BLaER1 (cell line): ENCODE measurements at regions not wholly inside any gene's neighbourhood (a gene's known extent, or its start where the extent isn't known, plus 50 kb on each side); places are given as distances from the start of the nearest gene placed in this dataset.
A peak's percentile ranks its signal among the peaks of the same experiment; 100 is the strongest.

Source experiments
- H3K27ac ChIP-seq: shearing (Covaris generic); formaldehyde crosslinking; 2 replicates; pipeline ENCODE4 v1.8.1; 2022
- H3K27me3 ChIP-seq: shearing (Covaris generic); formaldehyde crosslinking; 2 replicates; pipeline ENCODE4 v1.8.1; 2022
- H3K36me3 ChIP-seq: shearing (Covaris generic); formaldehyde crosslinking; 2 replicates; pipeline ENCODE4 v1.8.1; 2022
- H3K4me1 ChIP-seq: shearing (Covaris generic); formaldehyde crosslinking; 2 replicates; pipeline ENCODE4 v1.8.1; 2022
- H3K4me2 ChIP-seq: shearing (Covaris generic); formaldehyde crosslinking; 2 replicates; pipeline ENCODE4 v1.8.1; 2022
- H3K4me3 ChIP-seq: shearing (Covaris generic); formaldehyde crosslinking; 2 replicates; pipeline ENCODE4 v1.8.1; 2022
- H3K9ac ChIP-seq: shearing (Covaris generic); formaldehyde crosslinking; 2 replicates; pipeline ENCODE4 v1.8.1; 2022
- H3K9me3 ChIP-seq: shearing (Covaris generic); formaldehyde crosslinking; 2 replicates; pipeline ENCODE4 v1.8.1; 2022
- H4K20me1 ChIP-seq: shearing (Covaris generic); formaldehyde crosslinking; 2 replicates; pipeline ENCODE4 v1.8.1; 2022
- Cebpa-rat ChIP-seq: shearing (Covaris generic); IDR thresholded peaks from 2 replicates; pipeline ENCODE4 v1.8.1; 2022

GRCh38 chr1:5691795-5692509, 300.3 kb downstream of the NPHP4 start:
- Histone ChIP-seq H3K9me3 (no peaks in the 10 kb centered on the region), H3K4me2 (no peak overlapping the region), H3K27ac (no peak overlapping the region), H3K27me3 (no peaks in the 10 kb centered on the region), H4K20me1 (no peaks in the 10 kb centered on the region), H3K36me3 (no peaks in the 10 kb centered on the region), H3K9ac (no peak overlapping the region), H3K4me1 (peaks cover 11% of the 10 kb centered on the region), H3K4me3 (no peak overlapping the region)
- no peak for TF ChIP-seq Cebpa-rat

GRCh38 chr1:5690898-5691297, 301.3 kb downstream of the NPHP4 start:
- no peaks in the 10 kb centered on the region for H3K9me3 ChIP-seq
- H3K9ac ChIP-seq = no peak overlapping the region
- no peak overlapping the region for H3K4me2 ChIP-seq
- H3K4me1 ChIP-seq = peaks cover 7% of the 10 kb centered on the region
- 0 out of 2 replicates have a peak overlapping the region, but pooled peaks have one; percentile 13 for H3K27ac ChIP-seq
- H3K27me3 ChIP-seq = no peaks in the 10 kb centered on the region
- H3K36me3 ChIP-seq = no peaks in the 10 kb centered on the region
- no peaks in the 10 kb centered on the region for H4K20me1 ChIP-seq
- no peak for TF ChIP-seq Cebpa-rat
- H3K4me3 ChIP-seq = no peak overlapping the region

DNA sequence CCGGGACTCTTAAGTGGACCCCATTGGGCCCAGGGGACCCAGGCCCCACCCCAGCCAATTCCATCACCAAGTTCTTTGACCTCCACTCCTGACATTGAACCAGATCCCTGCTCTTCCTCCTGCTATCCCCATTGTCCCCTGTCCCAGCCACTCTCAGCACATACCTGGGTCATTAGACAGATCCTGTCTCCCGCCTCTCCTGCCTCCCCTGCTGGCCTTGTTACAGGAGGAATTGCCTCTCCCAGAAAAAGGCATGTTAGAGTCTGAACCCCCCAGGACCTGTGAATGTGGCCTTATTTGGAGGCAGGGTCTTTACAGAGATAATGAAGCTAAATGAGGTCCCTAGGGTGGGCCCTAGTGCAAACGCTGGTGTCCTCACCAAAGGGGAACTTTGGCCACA, 301.9 kb downstream of the NPHP4 start:
- peaks cover 7% of the 10 kb centered on the region for H3K4me1 ChIP-seq
- no peak for TF ChIP-seq Cebpa-rat
- no peak overlapping the region for H3K9ac ChIP-seq
- H3K36me3 ChIP-seq = no peaks in the 10 kb centered on the region
- H3K4me3 ChIP-seq = no peak overlapping the region
- no peaks in the 10 kb centered on the region for H3K9me3 ChIP-seq
- no peaks in the 10 kb centered on the region for H3K27me3 ChIP-seq
- no peaks in the 10 kb centered on the region for H4K20me1 ChIP-seq
- H3K27ac ChIP-seq = 0 out of 2 replicates have a peak overlapping the region, but pooled peaks have one; percentile 13
- H3K4me2 ChIP-seq = no peak overlapping the region

GRCh38 chr1:5688081-5689077, 303.8 kb downstream of the NPHP4 start:
- Histone ChIP-seq H3K9ac (no peak overlapping the region), H3K4me3 (no peak overlapping the region), H4K20me1 (no peaks in the 10 kb centered on the region), H3K27me3 (no peaks in the 10 kb centered on the region), H3K9me3 (no peaks in the 10 kb centered on the region), H3K4me2 (no peak overlapping the region), H3K4me1 (peaks cover 19% of the 10 kb centered on the region), H3K27ac (no peak overlapping the region), H3K36me3 (no peaks in the 10 kb centered on the region)
- TF ChIP-seq Cebpa-rat = no peak

DNA sequence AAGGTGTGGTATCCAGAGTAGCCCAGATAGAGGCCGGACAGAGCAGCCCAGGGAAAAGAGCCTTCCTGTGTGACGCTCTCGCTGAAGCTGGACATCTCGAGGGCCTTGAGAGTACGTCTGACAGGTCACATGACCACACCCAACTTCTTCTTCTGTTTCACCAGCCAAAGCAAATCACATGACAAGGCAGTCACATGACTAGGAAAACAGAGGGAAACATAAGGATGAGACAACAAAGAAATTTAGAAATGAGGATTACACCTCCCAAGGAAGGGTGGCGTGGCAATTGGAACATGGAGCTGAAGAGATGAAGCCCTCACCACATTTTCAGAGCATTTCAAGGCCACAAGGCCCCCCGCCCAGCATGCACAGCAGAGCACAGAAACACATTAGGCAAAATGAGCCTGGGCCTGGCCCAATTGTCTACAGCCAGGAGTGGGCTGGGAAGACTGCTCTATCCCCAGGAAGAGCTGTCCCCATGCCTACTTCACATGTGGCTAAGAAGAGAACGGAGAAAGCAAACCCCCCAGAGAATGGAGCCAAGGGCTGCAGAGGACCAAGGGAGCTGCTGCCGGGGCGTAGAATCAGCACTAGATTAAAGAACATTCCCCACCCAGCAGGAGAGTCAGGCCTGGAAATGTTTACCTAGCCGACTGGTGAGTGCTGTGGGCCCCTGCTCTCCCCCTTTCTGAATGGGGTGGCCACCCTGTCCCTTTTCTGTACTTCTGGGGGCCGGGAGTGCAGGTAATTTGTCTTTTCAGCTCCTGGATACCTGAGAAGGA, 305.1 kb downstream of the NPHP4 start:
- no peak for TF ChIP-seq Cebpa-rat
- Histone ChIP-seq H3K4me2 (no peak overlapping the region), H3K27me3 (no peaks in the 10 kb centered on the region)

GRCh38 chr1:5686195-5686594, 306.0 kb downstream of the NPHP4 start:
- H3K4me1 ChIP-seq = peaks cover 37% of the 10 kb centered on the region
- 0 out of 2 replicates have a peak overlapping the region, but pooled peaks have one; percentile 18 for H3K27ac ChIP-seq
- H3K9me3 ChIP-seq = no peaks in the 10 kb centered on the region
- H3K9ac ChIP-seq = no peak overlapping the region
- H3K36me3 ChIP-seq = no peaks in the 10 kb centered on the region
- H3K27me3 ChIP-seq = no peaks in the 10 kb centered on the region
- H3K4me2 ChIP-seq = no peak overlapping the region
- TF ChIP-seq Cebpa-rat = no peak
- no peak overlapping the region for H3K4me3 ChIP-seq
- H4K20me1 ChIP-seq = no peaks in the 10 kb centered on the region

More for the DNA sequence above, 305.1 kb downstream of the NPHP4 start:
- Histone ChIP-seq H3K4me1 (peaks cover 31% of the 10 kb centered on the region), H4K20me1 (no peaks in the 10 kb centered on the region), H3K27ac (no peak overlapping the region), H3K36me3 (no peaks in the 10 kb centered on the region), H3K9me3 (no peaks in the 10 kb centered on the region), H3K9ac (no peak overlapping the region), H3K4me3 (no peak overlapping the region)

- Histone ChIP-seq H3K27ac (0 out of 2 replicates have a peak overlapping the region, but pooled peaks have one; percentile 18), H3K9ac (no peak overlapping the region), H3K27me3 (no peaks in the 10 kb centered on the region), H3K4me1 (peaks cover 33% of the 10 kb centered on the region), H4K20me1 (no peaks in the 10 kb centered on the region), H3K36me3 (no peaks in the 10 kb centered on the region), H3K9me3 (no peaks in the 10 kb centered on the region), H3K4me2 (no peak overlapping the region), H3K4me3 (no peak overlapping the region)
- no peak for TF ChIP-seq Cebpa-rat
Measured at GRCh38 chr1:5685446-5686040, 306.7 kb downstream of the NPHP4 start.

- no peaks in the 10 kb centered on the region for H3K36me3 ChIP-seq
- no peaks in the 10 kb centered on the region for H4K20me1 ChIP-seq
- H3K4me2 ChIP-seq = no peak overlapping the region
- TF ChIP-seq Cebpa-rat = no peak
- no peak overlapping the region for H3K27ac ChIP-seq
- H3K9me3 ChIP-seq = no peaks in the 10 kb centered on the region
- no peak overlapping the region for H3K4me3 ChIP-seq
- H3K9ac ChIP-seq = no peak overlapping the region
- no peaks in the 10 kb centered on the region for H3K27me3 ChIP-seq
- peaks cover 30% of the 10 kb centered on the region for H3K4me1 ChIP-seq
Measured at GRCh38 chr1:5684791-5685190, 307.4 kb downstream of the NPHP4 start.

- Histone ChIP-seq H3K4me2 (peak overlapping the region; percentile 76), H4K20me1 (no peaks in the 10 kb centered on the region), H3K9ac (no peak overlapping the region), H3K36me3 (no peaks in the 10 kb centered on the region), H3K4me1 (peaks cover 30% of the 10 kb centered on the region), H3K27ac (peak overlapping the region; percentile 64), H3K27me3 (no peaks in the 10 kb centered on the region), H3K9me3 (no peaks in the 10 kb centered on the region), H3K4me3 (no peak overlapping the region)
- no peak for TF ChIP-seq Cebpa-rat
Measured at GRCh38 chr1:5683446-5683845, 308.8 kb downstream of the NPHP4 start.
